HG03432 (cell line): ENCODE measurements at regions not wholly inside any gene's neighbourhood (a gene's known extent, or its start where the extent isn't known, plus 50 kb on each side); places are given as distances from the start of the nearest gene placed in this dataset.
"Not testable (repeated sequence)": the region's sequence is repeated elsewhere in the genome, so short reads cannot be mapped to it uniquely, and the experiment has no call there.

ENCODE experiments used
- ATAC-seq: cut with Tn5 transposase; IDR thresholded peaks from one replicate; pipeline ENCODE4 v1.9.1; 2021; ENCODE audit warnings: mild to moderate bottlenecking, moderate library complexity; ENCODE audit not compliant: unreplicated experiment

GRCh38 chr15:30688684-30689083, 62.8 kb downstream of the ARHGAP11B start:
- not testable (repeated sequence) for ATAC-seq

GRCh38 chr15:30690153-30690552, 64.2 kb downstream of the ARHGAP11B start:
- ATAC-seq = not testable (repeated sequence)

- not testable (repeated sequence) for ATAC-seq
These were observed 69.9 kb downstream of the ARHGAP11B start for GRCh38 chr15:30695811-30696210.

GRCh38 chr15:30696439-30697314, 70.7 kb downstream of the ARHGAP11B start:
- ATAC-seq = peak; percentile 81

GRCh38 chr15:30697315-30697685, 71.4 kb downstream of the ARHGAP11B start:
- peak; percentile 69 for ATAC-seq

- ATAC-seq = not testable (repeated sequence)
These were observed 74.2 kb downstream of the ARHGAP11B start for GRCh38 chr15:30700006-30700597.

- ATAC-seq = not testable (repeated sequence)
These were observed 82.2 kb downstream of the ARHGAP11B start for GRCh38 chr15:30707976-30708685.

- not testable (repeated sequence) for ATAC-seq
These were observed 82.9 kb downstream of the ARHGAP11B start for GRCh38 chr15:30708809-30709208.

- not testable (repeated sequence) for ATAC-seq
These were observed 92.2 kb downstream of the ARHGAP11B start for GRCh38 chr15:30718038-30718643.

- ATAC-seq = not testable (repeated sequence)
These were observed 93.4 kb downstream of the ARHGAP11B start for GRCh38 chr15:30719363-30719762.

- not testable (repeated sequence) for ATAC-seq
These were observed 94.9 kb downstream of the ARHGAP11B start for GRCh38 chr15:30720825-30721224.

- not testable (repeated sequence) for ATAC-seq
These were observed 95.6 kb downstream of the ARHGAP11B start for GRCh38 chr15:30721529-30721928.

- ATAC-seq = not testable (repeated sequence)
These were observed 97.7 kb downstream of the ARHGAP11B start for GRCh38 chr15:30723540-30724175.

GRCh38 chr15:30729880-30730590, 104.1 kb downstream of the ARHGAP11B start:
- not testable (repeated sequence) for ATAC-seq

GRCh38 chr15:30730633-30731032, 104.7 kb downstream of the ARHGAP11B start:
- not testable (repeated sequence) for ATAC-seq

- not testable (repeated sequence) for ATAC-seq
These were observed 106.2 kb downstream of the ARHGAP11B start for GRCh38 chr15:30732100-30732499.

GRCh38 chr15:30735884-30736564, 110.1 kb downstream of the ARHGAP11B start:
- not testable (repeated sequence) for ATAC-seq

- ATAC-seq = not testable (repeated sequence)
These were observed 116.9 kb downstream of the ARHGAP11B start for GRCh38 chr15:30742796-30743195.

GRCh38 chr15:30749048-30749447, 123.1 kb downstream of the ARHGAP11B start:
- not testable (repeated sequence) for ATAC-seq
